Epithelial cell of proximal tubule (primary cell): ENCODE measurements at regions not wholly inside any gene's neighbourhood (a gene's known extent, or its start where the extent isn't known, plus 50 kb on each side); places are given as distances from the start of the nearest gene placed in this dataset.

Source experiments
- DNase-seq: peaks from one replicate; pipeline ENCODE4 v3.0.0-alpha.2; 2011; ENCODE audit warnings: low read depth
- H3K4me3 ChIP-seq: 2 replicates; pipeline ENCODE4 v1.5.1; 2011; ENCODE audit warnings: low read depth, mild to moderate bottlenecking, low read length
- CTCF ChIP-seq: conservative IDR thresholded peaks from 2 replicates; pipeline ENCODE4 v1.5.1; 2012; ENCODE audit warnings: low read depth, mild to moderate bottlenecking, low read length

GRCh38 chr5:26737348-26738265 lies 300.8 kb downstream of the CDH9 start:
- no peak for DNase-seq
- no peak overlapping the region for H3K4me3 ChIP-seq
- no peak for TF ChIP-seq CTCF

- H3K4me3 ChIP-seq: no peak overlapping the region
- DNase-seq: no peak
- TF ChIP-seq CTCF: no peak
These were observed 310.5 kb downstream of the CDH9 start for GRCh38 chr5:26727916-26728315.

GRCh38 chr5:26719803-26720202 lies 318.6 kb downstream of the CDH9 start:
- no peak overlapping the region for H3K4me3 ChIP-seq
- no peak for DNase-seq
- TF ChIP-seq CTCF: no peak

- no peak overlapping the region for H3K4me3 ChIP-seq
- TF ChIP-seq CTCF: peak; percentile 66
- DNase-seq: no peak
These were observed 337.5 kb downstream of the CDH9 start for GRCh38 chr5:26700759-26701384.

- DNase-seq: no peak
- H3K4me3 ChIP-seq: no peak overlapping the region
- no peak for TF ChIP-seq CTCF
These were observed 345.4 kb downstream of the CDH9 start for GRCh38 chr5:26692952-26693351.

- TF ChIP-seq CTCF: no peak
- no peak for DNase-seq
- no peak overlapping the region for H3K4me3 ChIP-seq
These were observed 346.9 kb downstream of the CDH9 start for GRCh38 chr5:26691486-26691885.
